ENCODE measurements at regions not wholly inside any gene's neighbourhood (a gene's known extent, or its start where the extent isn't known, plus 50 kb on each side); places are given as distances from the start of the nearest gene placed in this dataset.

- intact Hi-C loops (cut with DNase I; ENCODE audit: low total_unique reads): no loop called here
- Histone ChIP-seq H3K4me1 (no peaks in the 10 kb centered on the region), H3K27me3 (no peaks in the 10 kb centered on the region), H3K27ac (no peak overlapping the region), H3K9me3 (no peaks in the 10 kb centered on the region), H3K36me3 (no peaks in the 10 kb centered on the region), H3K4me3 (no peak overlapping the region)
- TF ChIP-seq EP300 (IDR thresholded peaks at IDR 0.05; ENCODE audit: low read depth): no peak
- TF ChIP-seq POLR2A (IDR thresholded peaks at IDR 0.05): no peak
- no peak for TF ChIP-seq CTCF (IDR thresholded peaks at IDR 0.05)
- in situ Hi-C loops (cut with MboI; ENCODE audit: low pct_ligation_motif_present in 1 of 4, low pct_unique_long_range_greater_than_20kb in 1 of 4, low sequenced_read_pairs in 3 of 4): no loop called here
- no peak for DNase-seq
- 75 to 81% methylated on average over 1 to 4 of the region's 4 CpGs for WGBS, 2 donors (ENCODE audit: low coverage in 1 of 2)
Observed at GRCh38 chr2:224163566-224164307, 124.7 kb upstream of the SERPINE2 start.

- no peak for TF ChIP-seq CTCF (IDR thresholded peaks at IDR 0.05)
- TF ChIP-seq POLR2AphosphoS5 (IDR thresholded peaks at IDR 0.05): no peak
- TF ChIP-seq POLR2A (IDR thresholded peaks at IDR 0.05): no peak
- no peak for TF ChIP-seq EP300 (IDR thresholded peaks at IDR 0.05; ENCODE audit: low read depth)
- Histone ChIP-seq H3K27ac (no peak overlapping the region), H3K4me1 (no peaks in the 10 kb centered on the region), H3K4me3 (no peak overlapping the region), H3K9me3 (no peaks in the 10 kb centered on the region), H3K27me3 (no peaks in the 10 kb centered on the region), H3K36me3 (no peaks in the 10 kb centered on the region)
- no peak for DNase-seq
- in situ Hi-C loops (cut with MboI; ENCODE audit: low pct_ligation_motif_present in 1 of 4, low pct_unique_long_range_greater_than_20kb in 1 of 4, low sequenced_read_pairs in 3 of 4): no loop called here
- WGBS, 2 donors (ENCODE audit: low coverage in 1 of 2): 95 to 100% methylated on average over 1 to 2 of the region's 2 CpGs
- intact Hi-C loops (cut with DNase I; ENCODE audit: low total_unique reads): no loop called here
Observed at GRCh38 chr2:224162122-224162521, 123.0 kb upstream of the SERPINE2 start.

- in situ Hi-C loops (cut with MboI; ENCODE audit: low pct_ligation_motif_present in 1 of 4, low pct_unique_long_range_greater_than_20kb in 1 of 4, low sequenced_read_pairs in 3 of 4) (no loop called here), intact Hi-C loops (cut with DNase I; ENCODE audit: low total_unique reads) (no loop called here)
- no peak for DNase-seq
- 73 to 87% methylated on average over 2 of the region's 2 CpGs for WGBS, 2 donors (ENCODE audit: low coverage in 1 of 2)
- Histone ChIP-seq H3K4me3 (no peak overlapping the region), H3K36me3 (no peaks in the 10 kb centered on the region), H3K27ac (no peak overlapping the region), H3K9me3 (no peaks in the 10 kb centered on the region), H3K4me1 (no peaks in the 10 kb centered on the region), H3K27me3 (no peaks in the 10 kb centered on the region)
- TF ChIP-seq POLR2AphosphoS5 (IDR thresholded peaks at IDR 0.05) (no peak), CTCF (IDR thresholded peaks at IDR 0.05) (no peak), POLR2A (IDR thresholded peaks at IDR 0.05) (no peak), EP300 (IDR thresholded peaks at IDR 0.05; ENCODE audit: low read depth) (no peak)
Observed at GRCh38 chr2:224161712-224162111, 122.6 kb upstream of the SERPINE2 start.

GRCh38 chr2:224160917-224161316, 121.8 kb upstream of the SERPINE2 start:
- Histone ChIP-seq H3K27ac (no peak overlapping the region), H3K4me3 (no peak overlapping the region), H3K9me3 (no peaks in the 10 kb centered on the region), H3K27me3 (no peaks in the 10 kb centered on the region), H3K4me1 (no peaks in the 10 kb centered on the region), H3K36me3 (no peaks in the 10 kb centered on the region)
- no peak for DNase-seq
- 76% methylated on average over 1 of the region's 1 CpG; no CpG with 5 or more reads in 1 of the 2 donors for WGBS, 2 donors (ENCODE audit: low coverage in 1 of 2)
- TF ChIP-seq CTCF (IDR thresholded peaks at IDR 0.05) (no peak), EP300 (IDR thresholded peaks at IDR 0.05; ENCODE audit: low read depth) (no peak), POLR2A (IDR thresholded peaks at IDR 0.05) (no peak), POLR2AphosphoS5 (IDR thresholded peaks at IDR 0.05) (no peak)
- in situ Hi-C loops (cut with MboI; ENCODE audit: low pct_ligation_motif_present in 1 of 4, low pct_unique_long_range_greater_than_20kb in 1 of 4, low sequenced_read_pairs in 3 of 4) (no loop called here), intact Hi-C loops (cut with DNase I; ENCODE audit: low total_unique reads) (no loop called here)

All from transverse colon (tissue), 4 donors.